KMS-11 (cell line): ENCODE measurements at regions not wholly inside any gene's neighbourhood (a gene's known extent, or its start where the extent isn't known, plus 50 kb on each side); places are given as distances from the start of the nearest gene placed in this dataset.

Experiments
- H2AFZ ChIP-seq: fragments of 200-600 bp; sonication (generic); 2 replicates; pipeline ENCODE4 v1.6.1; 2016; ENCODE audit warnings: antibody characterized with exemption, mixed run types, low read depth
- H3K27ac ChIP-seq: fragments of 200-600 bp; sonication (generic); 2 replicates; pipeline ENCODE4 v1.6.1; 2016; ENCODE audit warnings: mild to moderate bottlenecking, mixed run types
- H3K27me3 ChIP-seq: fragments of 200-600 bp; sonication (generic); 2 replicates; pipeline ENCODE4 v1.6.1; 2017; ENCODE audit warnings: mild to moderate bottlenecking, low read depth, mixed run types, moderate library complexity; ENCODE audit not compliant: insufficient read depth
- H3K36me3 ChIP-seq: fragments of 200-600 bp; sonication (generic); 2 replicates; pipeline ENCODE4 v1.6.1; 2017; ENCODE audit warnings: mild to moderate bottlenecking, mixed run types; ENCODE audit not compliant: insufficient read depth
- H3K4me1 ChIP-seq: fragments of 200-600 bp; sonication (generic); 2 replicates; pipeline ENCODE4 v1.6.1; 2016; ENCODE audit warnings: mild to moderate bottlenecking, low read depth, mixed run types; ENCODE audit not compliant: poor library complexity, severe bottlenecking
- H3K4me2 ChIP-seq: fragments of 200-600 bp; sonication (generic); 2 replicates; pipeline ENCODE4 v1.7.0; 2016; ENCODE audit warnings: mild to moderate bottlenecking, mixed run types
- H3K4me3 ChIP-seq: fragments of 200-600 bp; sonication (generic); IDR thresholded peaks from 2 replicates; pipeline ENCODE4 v1.6.1; 2017; ENCODE audit warnings: low read depth, low read length, mixed read lengths; ENCODE audit not compliant: insufficient read depth
- H3K79me2 ChIP-seq: fragments of 200-600 bp; sonication (generic); 2 replicates; pipeline ENCODE4 v1.6.1; 2016; ENCODE audit warnings: low read depth, mixed run types; ENCODE audit not compliant: insufficient read depth
- H3K9ac ChIP-seq: fragments of 200-600 bp; sonication (generic); 2 replicates; pipeline ENCODE4 v1.6.1; 2016; ENCODE audit warnings: mild to moderate bottlenecking, mixed run types
- H4K20me1 ChIP-seq: fragments of 200-600 bp; sonication (generic); 2 replicates; pipeline ENCODE4 v1.6.1; 2016; ENCODE audit warnings: mild to moderate bottlenecking, mixed run types; ENCODE audit not compliant: insufficient read depth
- CTCF ChIP-seq: fragments of 200-600 bp; sonication (generic); conservative IDR thresholded peaks from 2 replicates; pipeline ENCODE4 v1.6.1; 2017; ENCODE audit warnings: low read depth, mild to moderate bottlenecking, antibody characterized with exemption, low read length, moderate library complexity, mixed read lengths

DNA sequence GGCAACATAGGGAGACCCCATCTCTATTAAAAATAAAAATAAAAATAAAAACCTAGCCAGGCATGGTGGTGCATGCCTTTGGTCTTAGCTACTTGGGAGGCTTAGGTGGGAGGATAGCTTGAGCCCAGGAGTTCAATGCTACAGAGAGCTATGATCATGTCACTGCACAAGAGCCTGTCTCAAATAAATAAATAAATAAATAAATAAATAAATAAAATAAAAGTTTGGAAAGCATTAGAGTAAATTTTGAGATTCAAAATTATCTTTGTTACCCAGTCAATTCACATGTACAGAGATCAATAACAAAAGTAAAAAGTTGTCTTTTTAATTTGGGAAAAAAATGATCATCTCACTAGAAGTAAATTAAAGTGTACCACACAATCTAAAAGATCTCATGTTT, 255.8 kb upstream of the MYO3A start:
- H3K36me3 ChIP-seq = no peaks in the 10 kb centered on the region
- H4K20me1 ChIP-seq = no peaks in the 10 kb centered on the region
- no peak overlapping the region for H3K9ac ChIP-seq
- TF ChIP-seq CTCF = no peak
- H3K4me2 ChIP-seq = no peak overlapping the region
- no peak overlapping the region for H3K4me3 ChIP-seq
- H3K27me3 ChIP-seq = no peaks in the 10 kb centered on the region
- H3K79me2 ChIP-seq = no peaks in the 10 kb centered on the region
- H3K4me1 ChIP-seq = no peaks in the 10 kb centered on the region
- H3K27ac ChIP-seq = no peak overlapping the region
- H2AFZ ChIP-seq = no peak overlapping the region

DNA sequence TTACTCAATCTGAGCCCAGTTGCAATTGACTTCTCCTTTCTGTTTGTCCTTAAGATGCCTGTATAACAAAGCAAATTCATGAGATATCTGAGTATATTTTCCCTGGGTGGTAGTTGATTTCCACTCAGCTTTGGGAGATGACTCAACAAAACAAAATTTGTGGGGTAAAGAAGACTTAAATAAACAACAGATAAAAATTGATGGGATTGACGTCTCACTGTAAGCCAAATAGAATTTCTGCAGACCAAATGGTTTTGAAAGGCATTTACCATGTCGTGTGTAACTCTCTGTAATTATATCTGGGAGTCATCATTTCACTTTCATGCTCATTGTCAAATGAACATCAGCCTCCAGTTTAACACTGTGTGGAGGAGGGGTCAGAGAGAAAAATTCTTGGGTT, 255.4 kb upstream of the MYO3A start:
- H3K9ac ChIP-seq = no peak overlapping the region
- no peaks in the 10 kb centered on the region for H4K20me1 ChIP-seq
- H3K4me1 ChIP-seq = no peaks in the 10 kb centered on the region
- no peak overlapping the region for H2AFZ ChIP-seq
- H3K27ac ChIP-seq = no peak overlapping the region
- H3K4me2 ChIP-seq = no peak overlapping the region
- no peaks in the 10 kb centered on the region for H3K27me3 ChIP-seq
- H3K36me3 ChIP-seq = no peaks in the 10 kb centered on the region
- H3K79me2 ChIP-seq = no peaks in the 10 kb centered on the region
- no peak for TF ChIP-seq CTCF
- H3K4me3 ChIP-seq = no peak overlapping the region

- Histone ChIP-seq H3K27ac (no peak overlapping the region), H3K9ac (no peak overlapping the region), H3K4me2 (no peak overlapping the region), H4K20me1 (no peaks in the 10 kb centered on the region), H3K27me3 (no peaks in the 10 kb centered on the region), H3K36me3 (no peaks in the 10 kb centered on the region), H3K79me2 (no peaks in the 10 kb centered on the region), H3K4me3 (no peak overlapping the region), H3K4me1 (no peaks in the 10 kb centered on the region), H2AFZ (no peak overlapping the region)
- TF ChIP-seq CTCF = no peak
Measured at GRCh38 chr10:25682203-25682851, 251.7 kb upstream of the MYO3A start.

GRCh38 chr10:25683344-25683743, 250.7 kb upstream of the MYO3A start:
- Histone ChIP-seq H3K36me3 (no peaks in the 10 kb centered on the region), H3K4me3 (no peak overlapping the region), H4K20me1 (no peaks in the 10 kb centered on the region), H3K27ac (no peak overlapping the region), H3K4me2 (no peak overlapping the region), H2AFZ (no peak overlapping the region), H3K9ac (no peak overlapping the region), H3K27me3 (no peaks in the 10 kb centered on the region), H3K4me1 (no peaks in the 10 kb centered on the region), H3K79me2 (no peaks in the 10 kb centered on the region)
- TF ChIP-seq CTCF = no peak
